HCEC 1CT (cell line): ENCODE measurements at regions not wholly inside any gene's neighbourhood (a gene's known extent, or its start where the extent isn't known, plus 50 kb on each side); places are given as distances from the start of the nearest gene placed in this dataset.
"Not testable (repeated sequence)": the region's sequence is repeated elsewhere in the genome, so short reads cannot be mapped to it uniquely, and the experiment has no call there.

Source experiments
- DNase-seq: peaks from one replicate; pipeline ENCODE4 v3.0.0-alpha.2; 2017

- DNase-seq, result peak; percentile 50
These were observed 67.0 kb downstream of the CHRNA1 start for GRCh38 chr2:174697255-174697654.

- DNase-seq, result no peak
These were observed 69.4 kb downstream of the CHRNA1 start for GRCh38 chr2:174694920-174695319.

- no peak for DNase-seq
These were observed 69.9 kb downstream of the CHRNA1 start for GRCh38 chr2:174694196-174694878.

GRCh38 chr2:174693344-174693743 is 70.9 kb downstream of the CHRNA1 start:
- no peak for DNase-seq

- no peak for DNase-seq
These were observed 71.9 kb downstream of the CHRNA1 start for GRCh38 chr2:174692256-174692919.

DNA sequence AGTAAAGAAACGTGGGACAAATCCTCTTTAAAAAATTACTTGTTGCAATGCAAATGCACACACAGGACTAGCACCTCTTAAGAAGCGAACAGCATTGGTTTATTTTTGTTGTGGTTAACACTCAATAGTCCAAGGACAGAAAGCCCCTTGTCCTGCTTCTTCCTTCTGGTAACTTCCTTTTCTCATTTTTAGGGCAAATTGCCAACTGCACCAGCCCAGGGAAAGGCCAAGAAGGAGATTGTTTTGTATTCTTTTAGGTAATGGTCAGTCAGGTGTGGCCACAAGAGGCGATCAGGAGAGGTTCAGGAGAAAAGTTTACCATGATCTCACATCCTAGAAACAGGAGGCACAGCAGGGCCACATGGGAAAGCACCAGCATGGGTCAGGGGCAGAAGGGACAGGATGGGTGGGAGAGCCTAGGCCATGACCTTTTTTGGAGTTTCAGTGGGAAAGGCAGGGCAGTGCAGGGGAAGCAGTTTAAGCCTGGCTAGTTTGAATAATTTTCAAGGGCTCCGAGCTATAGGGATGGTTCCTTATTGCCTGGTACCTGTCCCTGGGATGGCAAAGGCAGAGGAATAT is 73.0 kb downstream of the CHRNA1 start:
- DNase-seq, result no peak

DNA sequence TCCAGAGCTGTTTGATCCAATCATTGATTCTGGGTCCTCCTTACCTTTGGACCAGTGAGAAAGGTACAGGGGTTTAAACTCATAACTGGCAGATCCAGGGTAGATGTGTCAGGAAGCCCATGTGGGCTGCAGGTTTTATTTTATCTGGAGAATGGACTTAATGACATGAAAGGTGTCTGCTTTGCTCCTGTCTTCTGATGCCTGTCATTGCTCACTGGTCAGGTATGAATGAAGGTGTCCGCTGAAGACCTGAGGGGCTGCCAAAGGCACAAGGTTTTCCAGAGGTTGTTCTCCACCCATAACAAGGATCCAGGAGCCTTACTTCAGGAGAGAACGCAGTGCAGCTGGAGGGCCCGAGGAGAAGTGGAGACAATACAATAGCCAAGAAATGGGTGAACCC is 74.2 kb downstream of the CHRNA1 start:
- DNase-seq, result no peak

GRCh38 chr2:174688079-174688478 is 76.2 kb downstream of the CHRNA1 start:
- DNase-seq, result peak; percentile 54

DNA sequence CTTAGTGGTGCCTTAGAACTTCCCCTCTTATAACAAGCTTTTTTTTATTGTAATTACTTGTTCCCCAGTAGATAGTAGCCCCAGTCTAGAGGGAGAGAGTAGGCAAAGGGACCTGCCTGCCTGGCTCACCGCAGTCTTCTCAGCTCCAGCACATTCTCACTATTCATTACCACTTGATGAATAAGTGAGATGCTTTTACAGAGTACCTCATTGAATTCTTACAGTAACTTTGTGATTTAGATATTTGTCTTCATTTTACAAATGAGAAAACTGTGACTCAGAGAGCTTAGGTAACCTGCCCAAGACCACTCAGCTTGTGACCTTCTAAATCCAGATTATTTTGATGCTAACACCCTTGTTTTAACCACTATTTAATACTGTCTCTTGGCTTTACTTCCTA is 77.8 kb downstream of the CHRNA1 start:
- DNase-seq, result no peak

DNA sequence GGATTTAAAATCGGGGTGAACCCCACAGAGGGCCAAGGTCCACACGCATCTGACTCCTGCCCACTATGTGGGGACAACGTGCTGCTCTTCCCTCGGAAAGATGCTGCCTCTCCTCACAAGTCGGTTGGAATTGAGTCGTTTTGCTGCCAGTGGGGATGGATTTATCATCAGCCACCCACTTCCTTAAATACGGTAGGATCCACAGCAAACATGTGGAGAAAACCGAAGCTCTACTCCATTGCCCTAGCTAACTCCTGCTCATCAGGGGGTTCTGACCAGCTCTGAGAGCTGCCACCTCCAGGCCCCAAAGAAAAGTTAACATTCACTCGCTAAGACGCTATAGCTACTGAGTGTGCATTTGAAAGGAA is 80.9 kb downstream of the CHRNA1 start:
- DNase-seq, result peak; percentile 13

DNA sequence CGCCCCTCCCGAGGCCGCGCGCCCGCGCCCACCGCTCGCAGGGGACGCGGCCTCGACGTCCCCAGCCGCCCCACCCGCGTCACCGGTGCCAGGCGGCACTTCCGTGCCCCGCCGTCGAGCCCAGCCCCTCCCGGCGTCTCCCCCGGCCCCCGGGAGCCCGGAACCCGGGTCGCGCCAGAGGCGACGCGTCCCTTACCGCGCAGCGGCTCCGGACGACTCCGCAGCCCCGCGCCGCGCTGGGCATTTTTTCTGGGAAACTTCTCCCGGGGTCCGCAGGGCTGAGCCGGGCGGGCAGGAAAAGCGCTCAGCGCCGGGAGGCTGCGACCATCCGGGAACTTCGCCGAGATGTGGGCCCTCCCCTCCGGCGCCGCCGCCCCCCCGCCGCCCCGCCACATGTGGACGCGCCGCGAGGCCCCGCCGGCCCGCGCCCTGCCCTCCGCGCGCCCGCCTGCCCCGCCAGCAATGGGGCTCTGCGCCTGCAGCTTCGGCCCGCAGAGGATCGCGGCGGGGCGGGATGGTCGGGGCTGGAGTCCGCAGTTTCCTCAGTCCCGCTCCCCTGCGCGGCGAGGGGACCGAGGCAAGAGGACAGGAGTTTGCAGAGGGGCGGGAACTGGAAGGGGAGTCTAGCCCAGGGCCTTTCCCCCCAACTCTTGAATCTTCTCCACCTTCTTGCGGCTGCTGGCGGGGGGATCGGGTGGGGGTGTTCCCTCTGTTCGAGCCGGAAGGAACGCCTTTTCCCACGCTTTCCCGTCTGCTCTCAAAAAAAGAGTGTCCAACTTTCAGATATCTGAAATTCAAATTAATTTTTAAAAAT is 81.5 kb downstream of the CHRNA1 start:
- DNase-seq, result no peak

- DNase-seq, result no peak
These were observed 82.2 kb downstream of the CHRNA1 start for GRCh38 chr2:174682007-174682577.

GRCh38 chr2:174681099-174682006 is 82.9 kb downstream of the CHRNA1 start:
- DNase-seq, result peak; percentile 11

GRCh38 chr2:174680221-174680620 is 82.6 kb upstream of the WIPF1 start:
- no peak for DNase-seq

DNA sequence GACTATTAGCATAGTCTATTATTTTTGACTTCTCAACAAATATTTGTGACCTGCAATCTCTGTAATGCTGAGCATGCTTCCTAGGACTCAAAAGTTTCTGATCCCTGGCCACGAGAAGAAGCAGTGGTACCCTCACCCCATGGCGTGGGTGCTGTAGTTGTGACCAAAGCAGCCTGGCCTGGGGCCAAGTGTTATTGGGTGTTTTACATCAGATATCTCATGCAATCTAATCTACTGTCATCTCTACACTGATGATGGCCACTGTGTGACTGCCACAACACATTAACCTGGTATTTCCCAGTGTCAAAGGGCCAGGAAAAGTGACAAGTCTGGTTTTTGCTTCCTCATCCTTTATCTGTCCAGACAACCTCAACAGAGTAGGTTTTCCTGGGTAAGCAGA is 80.8 kb upstream of the WIPF1 start:
- no peak for DNase-seq

DNA sequence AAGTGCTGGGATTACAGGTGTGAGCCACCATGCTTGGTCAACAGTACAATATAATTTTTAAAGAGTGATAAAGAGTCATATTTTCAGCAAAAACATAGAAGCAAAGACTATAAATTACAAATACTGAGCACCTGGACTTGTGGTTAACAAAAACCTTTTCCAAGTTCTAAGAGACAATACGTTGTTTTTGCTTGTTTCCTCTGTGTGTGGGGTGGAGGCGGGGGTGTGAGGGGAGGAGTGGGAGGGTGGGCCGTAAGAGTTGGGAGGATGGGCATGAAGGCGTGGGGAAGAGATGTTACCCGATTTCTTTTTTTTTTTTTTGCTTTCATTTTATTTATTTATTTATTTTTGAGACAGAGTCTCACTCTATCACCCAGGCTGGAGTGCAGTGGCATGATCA is 78.0 kb upstream of the WIPF1 start:
- no peak for DNase-seq

GRCh38 chr2:174673876-174674275 is 76.3 kb upstream of the WIPF1 start:
- DNase-seq, result no peak

DNA sequence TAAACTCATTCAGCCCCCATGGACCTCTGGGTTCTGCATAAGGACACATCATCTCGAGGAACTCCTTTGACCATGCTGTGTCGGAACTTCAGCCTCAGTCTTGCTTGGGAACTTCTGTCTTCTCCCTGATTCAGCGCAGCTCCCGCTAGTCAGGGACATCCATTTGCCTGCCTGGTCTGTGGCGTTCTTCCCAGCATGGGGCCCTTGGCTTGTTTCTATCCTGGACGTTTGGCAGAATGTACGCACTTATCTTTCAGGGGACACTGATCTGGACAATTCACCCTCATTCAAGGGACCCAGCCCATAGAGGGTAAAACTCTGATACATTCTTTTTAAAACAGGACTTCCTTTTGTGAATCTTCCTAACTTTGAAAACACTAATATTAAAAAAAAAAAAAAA is 75.8 kb upstream of the WIPF1 start:
- no peak for DNase-seq

GRCh38 chr2:174671532-174671931 is 73.9 kb upstream of the WIPF1 start:
- not testable (repeated sequence) for DNase-seq

GRCh38 chr2:174670446-174670845 is 72.8 kb upstream of the WIPF1 start:
- DNase-seq, result no peak

DNA sequence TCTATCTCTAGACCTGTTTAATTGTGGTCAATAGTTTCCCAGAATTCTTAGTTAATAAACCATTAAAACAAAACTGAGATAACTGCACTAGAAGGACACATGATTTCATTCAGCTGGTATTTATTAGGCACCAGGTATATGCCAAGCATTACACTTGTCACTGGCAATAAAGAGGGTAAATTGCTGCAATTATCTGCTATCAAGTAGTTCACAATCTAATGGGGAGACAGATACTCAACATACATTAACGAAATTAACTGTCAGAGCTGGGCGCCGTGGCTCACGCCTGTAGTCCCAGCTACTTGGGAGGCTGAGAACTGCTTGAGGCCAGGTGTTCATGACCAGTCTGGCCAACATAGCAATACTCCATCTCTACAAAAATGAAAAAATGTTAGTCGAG is 71.7 kb upstream of the WIPF1 start:
- no peak for DNase-seq

DNA sequence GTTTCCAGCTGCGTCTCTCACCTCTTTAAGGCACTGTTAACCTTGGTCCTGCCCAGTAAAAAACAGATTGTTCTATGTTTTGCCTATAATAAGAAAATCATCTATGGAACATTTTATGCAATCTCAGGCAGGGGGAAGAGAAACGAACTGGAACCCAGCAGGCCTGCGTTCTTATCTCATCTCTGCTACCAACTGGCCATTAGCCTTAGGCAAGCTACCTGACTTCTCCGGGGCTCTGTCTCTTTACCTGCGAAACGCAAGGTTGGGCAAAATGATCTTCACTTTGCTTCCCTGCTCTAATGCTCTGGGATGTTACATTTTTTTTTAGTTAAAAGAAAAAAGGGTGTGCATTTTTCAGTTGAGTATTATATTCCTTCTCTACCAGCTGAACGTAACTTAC is 70.5 kb upstream of the WIPF1 start:
- no peak for DNase-seq
